ENCODE measurements at regions not wholly inside any gene's neighbourhood (a gene's known extent, or its start where the extent isn't known, plus 50 kb on each side); places are given as distances from the start of the nearest gene placed in this dataset.
"Not testable (repeated sequence)": the region's sequence is repeated elsewhere in the genome, so short reads cannot be mapped to it uniquely, and the experiment has no call there.

DNA sequence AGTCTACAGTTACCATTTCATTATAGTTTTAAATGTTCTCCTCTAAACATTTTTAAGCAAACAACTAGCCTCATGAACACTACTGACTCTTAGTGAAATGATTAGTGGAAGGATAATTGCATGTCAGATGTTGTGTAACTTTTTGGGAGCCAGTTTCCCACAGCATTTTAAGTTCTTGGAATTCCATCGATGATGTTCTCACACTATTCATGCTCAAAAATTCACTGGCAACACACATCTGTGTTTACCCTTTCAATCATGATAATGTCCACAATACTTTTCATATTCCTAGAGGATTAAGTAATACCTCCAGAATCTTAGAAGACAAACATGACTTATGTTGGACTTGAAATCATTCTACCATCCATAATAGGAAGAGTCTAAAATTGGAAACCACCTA lies 678.1 kb upstream of the ID4 start:
- no peak for DNase-seq

DNA sequence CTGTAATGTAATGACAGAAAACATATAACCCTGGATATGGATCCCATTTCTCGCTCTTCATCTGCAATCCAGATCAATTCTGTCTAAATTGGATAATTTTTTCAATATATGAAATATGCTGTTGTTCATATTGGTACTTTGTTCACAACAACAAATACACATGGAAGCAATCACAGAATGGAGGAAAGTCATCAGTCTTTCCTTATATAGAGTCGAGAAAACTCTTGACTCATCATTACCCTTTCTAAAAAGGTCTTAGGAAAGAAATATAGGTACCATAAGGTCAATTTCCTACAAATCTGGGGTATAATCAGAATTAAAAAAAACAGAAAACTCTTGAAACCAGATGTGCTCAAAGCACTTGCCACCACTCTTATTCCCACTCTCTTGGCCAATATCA lies 677.6 kb upstream of the ID4 start:
- DNase-seq, result no peak

DNA sequence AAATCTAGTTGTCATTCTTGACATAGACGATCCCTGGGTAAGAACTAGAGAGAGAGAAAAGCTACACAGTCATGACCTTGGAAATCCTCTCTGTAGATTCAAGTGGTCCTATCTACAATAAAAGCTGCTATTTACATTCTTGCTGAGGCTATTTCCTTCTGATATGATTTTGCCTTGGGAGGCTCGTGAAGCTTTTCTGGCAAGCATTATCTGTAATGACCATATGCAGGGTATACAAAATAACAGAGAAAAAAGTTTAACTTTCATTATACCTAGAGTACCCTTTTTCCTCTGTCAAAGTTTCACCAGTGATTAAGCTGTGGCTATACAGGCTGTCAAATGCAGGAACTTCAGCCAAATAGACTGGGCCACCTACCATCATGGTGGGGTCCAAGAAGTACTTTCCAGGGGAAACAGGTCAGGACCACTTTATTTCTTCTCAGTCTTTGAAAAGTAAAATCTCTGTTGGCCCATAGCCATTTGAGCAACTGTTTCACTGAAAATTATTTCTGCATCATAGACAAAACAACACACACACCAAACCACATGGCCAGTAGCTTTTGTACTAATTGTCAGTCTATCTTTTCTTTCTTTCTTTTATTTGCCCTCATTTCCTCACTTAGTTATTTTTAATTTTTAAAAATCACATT lies 677.0 kb upstream of the ID4 start:
- no peak for DNase-seq

DNA sequence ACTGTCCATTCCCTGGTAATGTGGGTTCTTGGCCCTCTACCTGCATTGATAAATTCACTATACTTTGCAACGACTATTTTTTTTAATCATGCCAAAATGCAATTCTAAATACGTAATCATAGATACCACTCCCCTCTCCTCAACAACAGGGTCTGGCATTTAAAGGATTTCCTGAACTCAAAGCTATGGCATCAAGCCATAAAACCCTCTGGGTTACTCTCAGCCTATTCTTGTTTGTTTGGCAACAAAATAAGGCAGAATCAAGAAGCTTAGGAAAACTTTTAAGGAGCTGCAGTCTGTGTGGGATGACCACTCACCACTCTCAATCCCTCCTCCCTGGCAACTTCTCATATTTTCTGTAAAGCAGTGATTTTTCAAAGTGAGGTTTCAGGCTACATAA lies 669.9 kb upstream of the ID4 start:
- no peak for DNase-seq

DNA sequence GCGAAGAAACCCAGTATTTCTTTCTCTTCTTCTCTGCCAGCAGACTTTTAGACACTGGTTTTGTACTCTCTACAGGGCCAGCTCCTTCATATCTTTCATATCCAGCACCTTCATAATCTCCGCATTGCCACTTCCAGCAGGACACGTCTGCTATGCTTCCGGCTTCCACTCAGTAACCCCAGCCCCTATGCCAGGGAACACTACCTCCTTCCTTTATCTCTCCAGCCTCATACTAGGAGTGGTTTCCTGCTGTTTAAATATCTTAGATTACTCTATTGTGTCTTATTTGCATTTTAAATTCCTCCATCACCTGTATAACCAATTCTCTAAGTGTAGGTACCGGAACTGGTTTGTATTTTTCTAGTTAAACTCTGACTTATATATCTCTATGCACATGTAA lies 667.8 kb upstream of the ID4 start:
- DNase-seq, result no peak

DNA sequence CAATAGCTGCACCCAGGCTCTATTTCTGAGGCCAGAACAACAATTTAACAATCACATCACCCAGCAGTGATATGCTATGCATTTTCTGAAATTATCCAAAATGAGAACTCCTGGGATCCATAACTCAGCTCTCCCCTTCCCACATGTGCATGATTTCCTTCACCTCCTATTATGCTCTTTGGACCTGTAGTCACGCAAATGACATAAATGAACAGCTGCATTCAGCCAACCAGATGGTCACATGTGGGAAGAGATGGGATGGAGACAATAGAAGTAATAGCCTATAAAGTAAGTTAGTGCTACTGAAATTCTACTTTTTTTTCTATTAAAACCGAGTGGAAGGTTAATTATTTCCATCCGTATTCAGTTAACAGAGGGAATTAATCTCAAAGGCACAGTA lies 662.1 kb upstream of the ID4 start:
- no peak for DNase-seq

DNA sequence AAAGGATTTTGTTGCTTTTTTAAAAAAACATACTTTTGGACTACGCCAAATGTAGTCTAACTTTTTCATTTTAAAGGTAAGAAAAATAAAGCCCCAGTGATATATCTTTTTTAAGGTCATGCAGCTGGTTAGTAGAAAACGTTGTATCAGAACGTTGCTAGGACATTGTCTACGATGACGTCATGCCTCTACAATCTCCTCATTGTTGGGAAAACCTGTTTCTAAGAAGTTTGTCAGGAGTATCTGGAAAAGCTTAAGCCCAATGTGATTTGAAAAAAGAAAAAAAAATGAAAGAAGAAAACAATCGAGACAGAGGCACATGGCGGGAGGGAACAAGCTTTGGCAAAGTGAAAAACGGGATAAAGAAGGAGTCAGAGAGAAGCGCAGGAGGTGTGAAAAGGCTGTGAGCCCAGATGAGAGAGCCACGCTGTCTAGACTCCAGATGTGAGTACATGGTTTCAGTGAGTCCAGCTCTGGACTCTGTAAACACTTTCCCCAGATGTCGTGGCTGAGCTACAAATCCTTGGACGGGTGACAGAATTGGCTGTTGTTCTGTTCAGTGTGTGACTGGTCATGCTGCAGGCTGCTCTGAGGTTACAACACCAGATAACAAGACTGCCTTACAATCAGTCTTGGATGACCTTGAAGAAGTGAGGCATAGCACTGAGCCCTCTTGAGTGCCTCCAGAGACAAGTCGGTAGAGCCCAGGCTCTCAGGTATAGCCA lies 656.7 kb upstream of the ID4 start:
- no peak for DNase-seq

DNA sequence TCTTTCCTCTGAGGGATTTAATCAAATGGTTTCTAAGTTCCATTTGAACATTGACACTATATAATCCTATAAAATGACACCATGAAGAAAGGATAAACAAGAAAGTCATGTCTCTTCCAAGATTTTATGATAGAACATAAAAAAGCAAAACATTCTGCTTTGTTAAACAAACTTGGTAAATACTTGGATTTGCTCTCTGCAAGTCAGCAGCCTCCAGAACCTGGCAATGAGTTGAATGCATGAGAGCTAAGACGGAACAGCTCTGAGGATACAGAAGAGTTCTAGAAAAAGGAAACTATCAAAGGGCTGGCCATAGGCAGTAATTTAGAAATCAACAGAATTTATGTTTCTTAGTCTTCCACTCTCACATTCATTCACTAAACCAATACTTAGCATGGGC lies 656.0 kb upstream of the ID4 start:
- no peak for DNase-seq

DNA sequence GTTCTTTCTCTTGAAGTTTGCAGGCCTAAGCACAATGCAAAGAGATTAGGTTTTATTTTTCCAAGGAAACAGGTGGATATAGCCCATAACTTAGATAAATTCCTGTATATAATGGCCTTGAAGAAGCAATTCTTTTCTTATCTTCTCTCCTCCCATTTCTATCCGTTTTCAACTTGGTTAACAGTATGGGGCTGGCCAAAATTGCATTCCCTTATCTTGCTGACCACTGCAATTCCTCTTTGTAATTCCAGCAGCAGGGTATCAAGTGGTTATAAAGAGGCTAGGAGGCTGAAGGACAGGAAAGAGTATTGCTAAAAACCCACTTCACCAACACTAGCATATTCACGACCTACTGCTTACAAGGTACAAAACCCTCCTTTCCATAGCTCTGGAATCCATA lies 643.5 kb upstream of the ID4 start:
- no peak for DNase-seq

DNA sequence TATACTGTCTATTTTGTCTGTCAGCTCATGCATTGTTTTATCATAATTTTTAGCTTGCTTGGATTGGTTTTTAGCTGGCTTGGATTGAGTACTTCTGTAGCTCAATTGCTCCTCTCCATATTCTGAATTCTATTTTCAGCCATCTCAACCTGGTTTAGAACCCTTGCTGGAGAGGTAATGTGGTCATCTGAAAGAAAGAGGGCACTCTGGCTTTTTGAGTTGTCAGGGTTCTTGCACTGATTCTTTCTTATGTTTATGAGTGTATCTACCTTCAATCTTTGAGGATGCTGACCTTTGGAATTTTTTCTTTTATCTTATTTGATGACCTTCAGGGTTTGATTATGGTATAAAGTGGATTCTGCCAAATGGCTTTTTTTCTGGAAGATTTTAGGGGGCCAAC lies 632.7 kb upstream of the ID4 start:
- DNase-seq, result no peak

DNA sequence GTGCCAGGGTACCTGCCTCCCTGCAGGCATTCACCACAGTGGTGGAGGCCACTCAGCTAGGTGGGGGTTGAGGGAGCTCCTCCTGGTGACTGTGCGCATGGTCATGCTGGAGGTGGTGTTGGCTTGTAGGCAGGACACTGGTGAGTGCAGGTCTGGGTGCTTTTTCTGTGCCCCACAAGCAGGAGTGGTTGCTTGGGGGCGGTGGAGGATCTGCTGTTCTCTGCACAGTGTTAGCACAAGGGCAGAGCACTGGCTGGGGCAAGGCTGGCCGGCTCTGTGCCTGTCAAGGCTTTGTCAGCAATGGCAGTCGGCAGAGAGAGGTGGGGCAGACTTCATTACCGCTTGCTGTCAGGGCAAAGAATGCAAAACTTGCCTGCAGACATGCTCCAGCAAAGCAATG lies 632.1 kb upstream of the ID4 start:
- no peak for DNase-seq

DNA sequence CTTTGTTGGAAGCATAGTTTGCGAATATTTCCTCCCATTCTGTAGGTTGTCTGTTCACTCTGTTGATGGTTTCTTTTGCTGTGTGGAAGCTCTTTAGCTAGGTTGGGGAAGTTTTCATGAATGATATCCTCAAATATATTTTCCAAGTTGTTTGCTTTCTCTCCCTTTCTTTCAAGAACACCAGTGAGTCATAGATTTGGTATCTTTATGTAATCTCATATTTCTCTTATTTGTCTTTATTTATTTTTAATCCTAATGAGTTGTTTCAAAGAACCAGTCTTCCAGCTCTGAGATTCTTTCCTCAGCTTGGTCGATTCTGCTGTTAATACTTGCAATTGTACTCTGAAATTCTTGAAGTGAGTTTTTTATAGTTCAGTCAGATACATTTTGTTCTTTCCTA lies 628.0 kb upstream of the ID4 start:
- no peak for DNase-seq

DNA sequence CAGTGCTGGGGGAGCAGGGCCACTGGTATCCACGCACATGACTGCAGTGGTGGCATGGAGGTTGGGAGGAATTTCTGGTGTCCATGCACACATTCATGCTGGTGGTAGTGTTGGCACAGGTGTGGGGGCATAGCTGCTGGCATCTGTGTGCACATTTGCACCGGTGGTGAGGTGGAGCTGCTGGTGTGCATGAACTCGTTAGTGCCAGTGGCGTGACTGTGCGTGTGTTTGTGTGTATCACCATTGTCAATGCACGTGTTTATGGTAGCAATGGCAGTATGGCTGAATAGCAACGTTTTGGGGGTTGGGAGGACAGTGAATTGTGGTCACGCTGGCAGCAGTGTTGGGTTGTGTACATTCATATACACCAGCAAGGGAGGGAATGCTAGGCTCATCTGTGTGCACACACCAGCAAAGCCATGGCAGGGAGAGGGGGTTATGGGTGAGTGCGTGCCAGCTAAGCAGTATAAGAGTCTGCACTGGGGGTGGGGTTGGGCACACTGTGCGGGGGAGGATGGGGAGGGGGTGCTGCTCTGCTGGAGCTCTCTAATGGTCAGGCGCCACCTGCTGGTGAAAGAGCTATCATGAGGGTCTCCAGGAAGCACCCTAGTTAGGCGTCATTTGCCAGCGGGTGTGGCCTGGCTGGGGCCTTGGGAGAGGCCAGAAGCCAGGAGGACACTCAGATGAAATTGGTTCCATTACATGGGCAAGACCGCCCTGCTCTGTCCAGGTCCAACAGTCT lies 626.1 kb upstream of the ID4 start:
- no peak for DNase-seq

DNA sequence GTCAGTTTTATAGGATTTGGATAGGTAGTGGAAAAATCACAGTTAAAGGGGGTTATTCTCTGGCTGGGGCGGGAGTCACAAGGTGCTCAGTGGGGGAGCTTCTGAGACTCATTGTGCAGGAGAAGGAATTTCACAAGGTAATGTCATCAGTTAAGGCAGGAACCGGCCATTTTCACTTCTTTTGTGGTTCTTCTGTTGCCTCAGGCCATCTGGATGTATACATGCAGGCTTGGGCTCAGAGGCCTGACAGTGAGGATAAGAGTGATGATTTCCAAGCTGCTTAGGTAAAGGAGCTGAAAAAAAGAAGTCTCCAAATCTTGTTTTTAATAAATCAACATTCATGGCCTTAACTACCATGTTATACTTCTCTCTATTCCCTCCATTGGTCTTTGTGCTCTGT lies 622.9 kb upstream of the ID4 start:
- no peak for DNase-seq

DNA sequence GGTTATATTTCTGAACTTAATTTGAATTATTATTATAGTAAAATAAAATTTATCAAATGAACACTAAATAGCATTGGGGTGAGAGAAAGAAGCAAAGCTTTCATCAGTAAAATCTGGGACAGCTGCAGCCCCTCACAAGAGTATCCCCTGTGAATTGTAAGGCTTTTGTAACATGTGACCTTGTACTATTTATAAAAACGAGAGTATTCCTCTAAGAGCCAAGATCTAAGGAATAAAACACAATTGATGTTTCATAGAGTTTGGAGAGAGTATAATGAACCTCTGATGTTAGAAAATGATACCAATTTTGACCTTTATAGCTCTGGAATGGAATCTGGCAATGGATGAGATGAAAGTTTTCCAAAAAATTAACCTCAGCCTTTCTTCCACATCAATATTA lies 617.2 kb upstream of the ID4 start:
- no peak for DNase-seq

DNA sequence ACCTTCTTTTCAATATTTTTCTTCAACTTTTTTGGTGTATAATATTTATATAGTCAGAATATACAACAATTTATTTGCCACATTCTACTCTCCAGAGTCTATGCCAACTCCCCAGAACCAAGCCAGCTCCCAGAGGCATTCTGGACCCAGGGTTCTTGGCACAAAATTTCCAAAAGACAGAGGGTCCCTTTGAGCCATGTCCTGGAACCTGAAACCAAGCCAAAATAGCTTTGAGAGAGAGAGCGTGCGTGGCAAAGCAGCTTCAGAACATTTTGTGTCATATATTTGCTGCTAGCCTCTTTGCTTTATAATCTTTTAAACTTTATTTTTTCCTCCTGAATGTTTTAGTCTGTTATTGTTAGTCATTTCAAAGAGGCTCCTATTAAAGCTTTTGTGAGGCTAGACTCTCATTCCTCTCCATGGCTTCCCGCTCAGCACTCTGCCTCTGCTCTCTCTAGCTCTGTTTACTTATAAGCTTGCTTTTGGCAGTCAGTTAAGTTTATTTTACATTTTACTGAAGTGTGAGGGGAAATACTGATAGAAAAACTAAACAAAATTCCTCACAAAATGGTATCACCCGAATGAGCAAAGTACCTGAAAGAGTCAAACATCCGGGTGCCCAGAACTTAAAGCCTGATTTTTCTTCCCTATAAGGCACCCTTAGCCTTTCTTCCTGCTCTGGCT lies 605.1 kb upstream of the ID4 start:
- no peak for DNase-seq

DNA sequence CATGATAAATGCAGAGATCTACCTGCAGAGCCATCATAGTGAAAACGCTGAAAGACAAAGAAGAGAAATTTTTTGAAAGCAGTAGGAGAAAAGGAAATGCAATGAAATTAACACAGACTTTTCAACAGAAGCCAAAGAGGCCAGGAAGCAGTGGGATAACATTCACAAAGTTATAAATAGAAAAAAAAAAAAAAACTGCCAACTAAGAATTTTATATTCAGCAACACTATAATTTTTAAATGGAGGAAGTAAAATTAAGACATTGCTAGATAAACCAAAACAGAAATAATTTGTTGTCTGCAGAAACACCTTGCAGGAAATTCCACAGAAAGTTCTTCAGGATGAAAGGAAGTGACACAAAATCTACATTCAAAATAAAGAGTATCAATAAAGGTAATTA lies 591.5 kb upstream of the ID4 start:
- no peak for DNase-seq

DNA sequence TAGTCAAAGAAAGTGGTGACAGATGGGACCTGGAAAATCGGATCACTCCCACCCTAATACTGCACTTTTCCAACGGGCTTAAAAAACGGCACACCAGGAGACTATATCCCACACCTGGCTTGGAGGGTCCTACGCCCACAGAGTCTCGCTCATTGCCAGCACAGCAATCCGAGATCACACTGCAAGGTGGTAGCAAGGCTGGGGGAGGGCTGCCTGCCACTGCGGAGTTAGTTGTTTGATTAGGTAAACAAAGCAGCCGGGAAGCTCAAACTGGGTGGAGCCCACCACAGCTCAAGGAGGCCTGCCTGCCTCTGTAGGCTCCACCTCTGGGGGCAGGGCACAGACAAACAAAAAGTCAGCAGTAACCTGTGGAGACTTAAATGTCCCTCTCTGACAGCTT lies 590.0 kb upstream of the ID4 start:
- not testable (repeated sequence) for DNase-seq

DNA sequence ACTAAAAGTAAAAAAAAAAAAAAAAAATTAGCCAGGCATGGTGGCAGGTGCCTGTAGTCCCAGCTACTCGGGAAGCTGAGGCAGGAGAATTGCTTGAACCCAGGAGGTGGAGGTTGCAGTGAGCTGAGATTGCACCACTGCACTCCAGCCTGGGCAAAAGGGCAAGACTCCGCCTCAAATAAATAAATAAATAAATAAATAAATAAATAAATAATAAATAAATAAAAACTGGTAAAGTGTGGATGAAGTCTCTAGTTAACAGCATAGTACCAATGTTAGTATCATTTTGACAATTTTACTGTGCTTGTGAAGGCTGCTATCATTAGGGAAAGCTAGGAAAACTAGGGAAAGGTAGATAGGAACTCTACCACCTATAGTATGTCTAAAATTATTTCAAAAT lies 581.0 kb upstream of the ID4 start:
- not testable (repeated sequence) for DNase-seq

DNA sequence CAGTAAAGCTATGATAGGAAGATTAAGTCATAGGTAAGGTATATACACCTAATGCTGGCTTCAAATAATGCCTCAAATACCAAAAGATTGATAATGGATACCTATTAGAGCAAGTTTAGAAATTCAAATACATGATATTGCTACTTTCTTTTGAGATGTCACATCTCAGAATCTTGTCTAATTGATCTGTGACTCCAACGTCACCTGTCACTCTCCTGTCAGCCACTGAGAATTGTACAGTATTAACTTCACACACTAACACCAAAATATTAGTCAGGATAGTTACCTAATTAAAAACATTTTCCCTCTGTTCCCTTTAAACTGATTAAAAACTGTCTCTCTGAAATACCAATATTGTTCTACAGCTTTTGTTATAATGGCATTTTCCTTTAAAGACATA lies 575.5 kb upstream of the ID4 start:
- DNase-seq, result no peak

DNA sequence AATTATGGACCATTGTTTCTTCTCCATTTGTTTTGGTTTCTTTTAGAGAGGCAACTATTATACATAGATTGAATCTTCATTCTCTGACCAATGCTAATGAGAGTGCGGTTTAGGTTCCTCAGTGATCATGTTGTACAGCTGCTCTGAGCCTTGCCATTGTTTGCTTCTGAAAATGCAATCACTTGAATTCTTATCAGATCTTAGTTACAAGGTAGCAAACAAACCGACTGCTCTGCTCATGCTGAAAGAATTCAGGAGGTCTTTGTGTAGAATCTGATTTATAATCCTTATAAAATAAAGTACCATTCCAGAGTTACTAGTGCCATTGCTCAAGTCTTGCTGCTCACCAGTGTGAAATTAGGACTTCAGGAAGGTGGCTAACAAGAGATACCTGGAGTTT lies 569.1 kb upstream of the ID4 start:
- DNase-seq, result no peak

DNA sequence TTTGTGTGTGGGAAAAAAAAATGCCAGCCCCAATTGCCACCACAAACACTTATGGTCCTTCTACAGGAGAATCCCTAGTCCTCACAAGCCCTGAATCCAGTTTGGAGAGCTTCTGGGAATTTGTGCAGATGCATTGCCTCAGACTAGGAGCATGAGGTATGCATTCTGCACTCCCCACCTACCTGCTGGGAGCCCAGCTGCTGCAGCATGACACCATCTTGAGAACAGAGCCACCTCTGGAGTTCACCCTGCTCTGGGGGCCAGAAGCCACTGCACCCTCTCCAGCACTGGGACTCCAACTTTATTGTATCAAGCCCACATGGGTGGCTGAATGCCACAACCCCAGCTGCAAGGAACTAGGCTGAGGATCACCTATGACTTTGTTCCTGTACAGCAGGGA lies 568.5 kb upstream of the ID4 start:
- no peak for DNase-seq

DNA sequence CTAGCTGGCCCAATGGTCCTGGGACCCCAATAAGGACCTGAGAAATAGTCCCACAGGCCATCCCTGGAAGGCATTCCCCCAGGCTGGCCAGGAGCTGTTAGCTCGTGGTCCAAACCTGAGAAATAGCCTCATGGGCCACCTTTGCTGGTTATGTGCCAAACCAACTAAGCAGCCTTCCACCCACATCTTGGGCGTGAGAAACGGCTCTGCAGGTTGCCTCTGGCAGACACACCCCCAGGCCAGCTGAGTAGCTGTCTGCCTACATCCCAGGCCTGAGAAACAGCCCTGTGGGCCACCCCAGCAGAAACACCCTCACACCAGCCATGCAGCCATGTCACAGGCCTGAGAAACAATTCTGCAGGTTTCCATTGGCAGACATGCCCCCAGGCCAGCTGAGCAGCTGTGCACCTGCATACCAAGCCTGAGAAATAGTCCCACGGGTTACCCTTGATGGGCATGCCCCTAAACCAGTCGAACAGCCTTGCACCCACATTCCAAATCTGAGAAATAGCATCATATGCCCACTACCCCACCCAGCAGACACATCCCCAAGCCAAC lies 567.8 kb upstream of the ID4 start:
- DNase-seq, result no peak

Measured in dermis blood vessel endothelial cell (primary cell).